Central memory CD8-positive, alpha-beta T cell (primary cell): ENCODE measurements at regions not wholly inside any gene's neighbourhood (a gene's known extent, or its start where the extent isn't known, plus 50 kb on each side); places are given as distances from the start of the nearest gene placed in this dataset.

Experiments used
- ATAC-seq: fragments of 150-1000 bp; cut with Tn5 transposase; replicated peaks from 2 replicates; pipeline ENCODE4 v1.10.0; 2022; ENCODE audit warnings: mild to moderate bottlenecking, moderate FRiP score, moderate number of reproducible peaks; ENCODE audit not compliant: poor library complexity, severe bottlenecking; ENCODE audit errors: extremely low read depth
- DNase-seq, 2 donors: peaks; one replicate each; pipeline ENCODE4 v3.0.0; 2021; ENCODE audit warnings: low spot score in 2 of 2
- H3K27ac Mint-ChIP-seq: one replicate; pipeline ENCODE4 v1.8.0; 2022; ENCODE audit warnings: low read depth, mild to moderate bottlenecking, moderate library complexity, mixed read lengths
- H3K27me3 Mint-ChIP-seq: one replicate; pipeline ENCODE4 v1.8.0; 2022; ENCODE audit warnings: mixed read lengths
- H3K36me3 Mint-ChIP-seq: one replicate; pipeline ENCODE4 v1.8.0; 2022; ENCODE audit warnings: mild to moderate bottlenecking, moderate library complexity, mixed read lengths; ENCODE audit not compliant: insufficient read depth
- H3K4me1 Mint-ChIP-seq: one replicate; pipeline ENCODE4 v1.8.0; 2022; ENCODE audit warnings: mixed read lengths
- H3K4me3 Mint-ChIP-seq: one replicate; pipeline ENCODE4 v1.8.0; 2022; ENCODE audit warnings: mild to moderate bottlenecking, moderate library complexity, mixed read lengths
- H3K9me3 Mint-ChIP-seq: one replicate; pipeline ENCODE4 v1.8.0; 2022; ENCODE audit warnings: mixed read lengths

GRCh38 chr7:46291601-46292150, 370.6 kb upstream of the IGFBP3 start:
- DNase-seq: no peak
- no peaks in the 10 kb centered on the region for H3K4me1 Mint-ChIP-seq
- ATAC-seq: no peak
- no peaks in the 10 kb centered on the region for H3K36me3 Mint-ChIP-seq
- peaks cover 6% of the 10 kb centered on the region for H3K9me3 Mint-ChIP-seq
- H3K27ac Mint-ChIP-seq: no peak overlapping the region
- H3K27me3 Mint-ChIP-seq: no peaks in the 10 kb centered on the region
- no peak overlapping the region for H3K4me3 Mint-ChIP-seq

DNA sequence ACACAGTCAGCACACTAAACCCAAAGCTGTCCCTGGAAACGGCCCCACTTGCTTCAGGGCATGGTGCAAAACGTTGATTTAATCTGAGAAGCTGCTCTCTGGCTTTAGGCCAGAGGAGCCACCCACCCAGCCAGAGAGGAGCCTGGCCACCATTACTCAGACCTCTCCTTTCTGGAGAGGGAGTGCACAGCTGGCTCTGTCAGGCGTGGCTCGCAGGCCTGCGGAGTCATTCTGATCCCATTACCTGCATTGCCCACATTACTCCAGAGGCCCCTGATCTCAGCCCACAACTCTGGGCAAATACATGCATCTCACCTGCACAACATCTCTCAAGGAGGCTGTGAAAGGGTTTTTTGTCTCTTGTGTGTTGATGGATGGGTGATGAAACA, 370.0 kb upstream of the IGFBP3 start:
- Mint-ChIP-seq H3K36me3 (no peaks in the 10 kb centered on the region), H3K4me3 (no peak overlapping the region), H3K27ac (no peak overlapping the region), H3K9me3 (peaks cover 6% of the 10 kb centered on the region), H3K4me1 (no peaks in the 10 kb centered on the region), H3K27me3 (no peaks in the 10 kb centered on the region)
- DNase-seq: no peak
- ATAC-seq: no peak

- no peaks in the 10 kb centered on the region for H3K36me3 Mint-ChIP-seq
- H3K4me3 Mint-ChIP-seq: no peak overlapping the region
- no peaks in the 10 kb centered on the region for H3K27me3 Mint-ChIP-seq
- H3K9me3 Mint-ChIP-seq: peaks cover 6% of the 10 kb centered on the region
- no peaks in the 10 kb centered on the region for H3K4me1 Mint-ChIP-seq
- DNase-seq: no peak
- H3K27ac Mint-ChIP-seq: no peak overlapping the region
- ATAC-seq: no peak
Measured at GRCh38 chr7:46290374-46291049, 369.4 kb upstream of the IGFBP3 start.

- DNase-seq: no peak
- ATAC-seq: no peak
- no peak overlapping the region for H3K27ac Mint-ChIP-seq
- peaks cover 6% of the 10 kb centered on the region for H3K9me3 Mint-ChIP-seq
- no peaks in the 10 kb centered on the region for H3K27me3 Mint-ChIP-seq
- no peak overlapping the region for H3K4me3 Mint-ChIP-seq
- no peaks in the 10 kb centered on the region for H3K36me3 Mint-ChIP-seq
- H3K4me1 Mint-ChIP-seq: no peaks in the 10 kb centered on the region
Measured at GRCh38 chr7:46288861-46289260, 367.8 kb upstream of the IGFBP3 start.

GRCh38 chr7:46288010-46288409, 366.9 kb upstream of the IGFBP3 start:
- Mint-ChIP-seq H3K4me1 (no peaks in the 10 kb centered on the region), H3K4me3 (no peak overlapping the region), H3K27me3 (no peaks in the 10 kb centered on the region), H3K9me3 (peaks cover 6% of the 10 kb centered on the region), H3K27ac (no peak overlapping the region), H3K36me3 (no peaks in the 10 kb centered on the region)
- no peak for DNase-seq
- no peak for ATAC-seq

DNA sequence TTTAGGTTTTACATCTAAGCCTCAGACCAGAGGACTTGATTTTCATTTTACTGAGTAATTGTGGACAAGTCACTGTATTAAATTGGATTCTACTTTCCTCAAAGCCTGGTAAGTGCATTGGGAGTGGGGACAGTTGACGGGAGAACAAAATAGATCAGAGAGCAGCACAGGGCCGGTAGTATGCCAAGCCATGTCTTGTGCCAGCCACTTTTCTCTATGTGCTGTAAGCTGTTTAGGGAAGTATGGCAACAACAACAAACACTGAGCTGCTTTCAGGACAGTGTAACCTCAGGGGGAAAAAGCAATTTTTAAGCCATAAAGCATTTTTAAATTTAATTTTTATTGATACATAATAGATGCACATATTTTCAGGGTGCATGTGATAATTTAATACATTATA, 365.9 kb upstream of the IGFBP3 start:
- Mint-ChIP-seq H3K4me1 (no peaks in the 10 kb centered on the region), H3K27me3 (no peaks in the 10 kb centered on the region), H3K36me3 (no peaks in the 10 kb centered on the region), H3K4me3 (no peak overlapping the region), H3K9me3 (peaks cover 6% of the 10 kb centered on the region), H3K27ac (no peak overlapping the region)
- ATAC-seq (no peak), DNase-seq (no peak)

DNA sequence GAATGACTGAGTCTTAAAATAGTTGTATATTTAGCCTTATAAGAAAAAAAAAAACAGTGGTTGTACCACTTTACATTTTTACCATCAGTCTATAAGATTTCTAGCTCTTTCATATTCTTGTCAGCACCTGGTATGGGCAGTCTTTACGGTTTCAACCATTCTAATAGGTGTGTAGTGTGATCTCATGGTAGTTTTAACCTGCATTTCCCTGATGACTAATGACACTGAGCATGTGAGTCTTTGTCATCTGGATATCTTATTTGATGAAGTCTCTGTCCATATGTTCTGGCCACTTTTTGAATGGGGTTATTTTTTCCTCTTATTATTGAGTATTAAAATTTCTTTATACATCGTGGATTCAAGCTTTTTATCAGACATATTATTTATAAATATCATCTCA, 365.3 kb upstream of the IGFBP3 start:
- Mint-ChIP-seq H3K27me3 (no peaks in the 10 kb centered on the region), H3K4me3 (no peak overlapping the region), H3K36me3 (no peaks in the 10 kb centered on the region), H3K9me3 (peaks cover 6% of the 10 kb centered on the region), H3K27ac (no peak overlapping the region), H3K4me1 (no peaks in the 10 kb centered on the region)
- ATAC-seq (no peak), DNase-seq (no peak)

GRCh38 chr7:46285878-46286277, 364.8 kb upstream of the IGFBP3 start:
- Mint-ChIP-seq H3K36me3 (no peaks in the 10 kb centered on the region), H3K4me3 (no peak overlapping the region), H3K27ac (no peak overlapping the region), H3K9me3 (peaks cover 6% of the 10 kb centered on the region), H3K27me3 (no peaks in the 10 kb centered on the region), H3K4me1 (no peaks in the 10 kb centered on the region)
- DNase-seq (no peak), ATAC-seq (no peak)

GRCh38 chr7:46283852-46284251, 362.8 kb upstream of the IGFBP3 start:
- H3K4me3 Mint-ChIP-seq: no peak overlapping the region
- no peak for ATAC-seq
- no peak overlapping the region for H3K27ac Mint-ChIP-seq
- H3K4me1 Mint-ChIP-seq: no peaks in the 10 kb centered on the region
- no peaks in the 10 kb centered on the region for H3K27me3 Mint-ChIP-seq
- no peak for DNase-seq
- H3K36me3 Mint-ChIP-seq: no peaks in the 10 kb centered on the region
- peaks cover 6% of the 10 kb centered on the region for H3K9me3 Mint-ChIP-seq

GRCh38 chr7:46282155-46282554, 361.1 kb upstream of the IGFBP3 start:
- no peak overlapping the region for H3K27ac Mint-ChIP-seq
- H3K27me3 Mint-ChIP-seq: no peaks in the 10 kb centered on the region
- no peaks in the 10 kb centered on the region for H3K36me3 Mint-ChIP-seq
- no peak for ATAC-seq
- peaks cover 6% of the 10 kb centered on the region for H3K9me3 Mint-ChIP-seq
- H3K4me3 Mint-ChIP-seq: no peak overlapping the region
- no peaks in the 10 kb centered on the region for H3K4me1 Mint-ChIP-seq
- DNase-seq: no peak

- no peak for ATAC-seq
- no peak for DNase-seq
- H3K36me3 Mint-ChIP-seq: no peaks in the 10 kb centered on the region
Measured at GRCh38 chr7:46281071-46281470, 360.0 kb upstream of the IGFBP3 start.

DNA sequence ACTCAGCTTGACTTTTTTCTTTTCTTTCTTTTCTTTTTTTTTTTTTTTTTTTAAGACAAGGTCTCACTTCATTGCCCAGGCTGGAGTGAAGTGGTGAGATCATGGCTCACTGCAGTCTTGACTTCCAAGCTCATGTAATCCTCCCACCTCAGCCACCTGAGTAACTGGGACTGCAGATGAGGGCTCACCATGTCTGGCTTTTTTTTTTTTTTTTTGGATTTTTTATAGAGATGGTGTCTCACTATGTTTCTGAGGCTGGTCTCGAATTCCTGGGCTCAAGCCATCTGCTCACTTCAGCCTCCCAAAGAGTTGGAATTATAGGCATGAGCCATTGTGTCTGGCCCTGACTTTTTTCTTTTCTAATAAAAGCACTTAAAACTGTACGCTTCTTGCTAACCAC, 358.2 kb upstream of the IGFBP3 start:
- Mint-ChIP-seq H3K27me3 (no peaks in the 10 kb centered on the region), H3K4me3 (no peak overlapping the region), H3K9me3 (peaks cover 6% of the 10 kb centered on the region), H3K36me3 (no peaks in the 10 kb centered on the region), H3K4me1 (no peaks in the 10 kb centered on the region), H3K27ac (no peak overlapping the region)
- no peak for DNase-seq
- ATAC-seq: no peak

More at GRCh38 chr7:46281071-46281470, 360.0 kb upstream of the IGFBP3 start:
- Mint-ChIP-seq H3K4me3 (no peak overlapping the region), H3K9me3 (peaks cover 6% of the 10 kb centered on the region), H3K27me3 (no peaks in the 10 kb centered on the region), H3K27ac (no peak overlapping the region), H3K4me1 (no peaks in the 10 kb centered on the region)

DNA sequence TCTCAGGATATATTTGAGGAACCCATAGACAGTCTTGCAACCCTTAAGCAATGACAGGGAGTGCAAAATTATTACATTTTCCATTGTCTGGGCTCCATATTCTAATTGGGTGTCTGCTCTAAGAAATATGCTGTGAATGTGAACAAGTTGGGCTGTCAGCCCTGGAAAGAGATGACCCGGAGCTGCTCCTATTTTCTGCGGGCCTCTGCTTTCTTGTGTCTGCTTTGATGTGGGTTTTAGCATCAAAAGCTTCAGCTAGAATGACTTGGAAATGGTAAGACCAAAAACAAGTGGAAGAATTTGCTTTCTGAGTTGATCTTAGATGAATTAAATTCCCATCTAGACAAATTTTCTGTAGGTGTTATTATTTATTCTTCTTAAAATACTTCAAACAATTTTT, 343.6 kb upstream of the IGFBP3 start:
- H3K4me1 Mint-ChIP-seq: no peaks in the 10 kb centered on the region
- no peak overlapping the region for H3K4me3 Mint-ChIP-seq
- H3K27ac Mint-ChIP-seq: no peak overlapping the region
- no peaks in the 10 kb centered on the region for H3K27me3 Mint-ChIP-seq
- DNase-seq: no peak
- H3K36me3 Mint-ChIP-seq: no peaks in the 10 kb centered on the region
- ATAC-seq: no peak
- H3K9me3 Mint-ChIP-seq: peaks cover 20% of the 10 kb centered on the region
